Adrenal gland (tissue), 5 donors: ENCODE measurements at regions not wholly inside any gene's neighbourhood (a gene's known extent, or its start where the extent isn't known, plus 50 kb on each side); places are given as distances from the start of the nearest gene placed in this dataset.

Experiments
- POLR2A ChIP-seq, 2 donors: fragments of 450-650 bp; IDR thresholded peaks; one replicate each; pipeline ENCODE4 v1.6.1; 2017; ENCODE audit warnings: antibody characterized with exemption in 2 of 2, mild to moderate bottlenecking in 2 of 2, moderate library complexity in 1 of 2
- TF ChIP-seq, protein P1 (sequence below), 6 experiments: fragments of 450-650 bp in 4 of 6; fragments of 200-600 bp in 2 of 6; sonication (generic) in 1 of 6; IDR thresholded peaks; 1 replicate in 5 of 6; 2 replicates in 1 of 6; pipeline versions ENCODE4 v1.5.1 to v1.8.0; 2016 to 2021; ENCODE audit warnings: antibody characterized with exemption in 6 of 6, mild to moderate bottlenecking in 2 of 6, moderate library complexity in 1 of 6
- donor health status: DM: no; HTN: no; CAD: no.

DNA sequence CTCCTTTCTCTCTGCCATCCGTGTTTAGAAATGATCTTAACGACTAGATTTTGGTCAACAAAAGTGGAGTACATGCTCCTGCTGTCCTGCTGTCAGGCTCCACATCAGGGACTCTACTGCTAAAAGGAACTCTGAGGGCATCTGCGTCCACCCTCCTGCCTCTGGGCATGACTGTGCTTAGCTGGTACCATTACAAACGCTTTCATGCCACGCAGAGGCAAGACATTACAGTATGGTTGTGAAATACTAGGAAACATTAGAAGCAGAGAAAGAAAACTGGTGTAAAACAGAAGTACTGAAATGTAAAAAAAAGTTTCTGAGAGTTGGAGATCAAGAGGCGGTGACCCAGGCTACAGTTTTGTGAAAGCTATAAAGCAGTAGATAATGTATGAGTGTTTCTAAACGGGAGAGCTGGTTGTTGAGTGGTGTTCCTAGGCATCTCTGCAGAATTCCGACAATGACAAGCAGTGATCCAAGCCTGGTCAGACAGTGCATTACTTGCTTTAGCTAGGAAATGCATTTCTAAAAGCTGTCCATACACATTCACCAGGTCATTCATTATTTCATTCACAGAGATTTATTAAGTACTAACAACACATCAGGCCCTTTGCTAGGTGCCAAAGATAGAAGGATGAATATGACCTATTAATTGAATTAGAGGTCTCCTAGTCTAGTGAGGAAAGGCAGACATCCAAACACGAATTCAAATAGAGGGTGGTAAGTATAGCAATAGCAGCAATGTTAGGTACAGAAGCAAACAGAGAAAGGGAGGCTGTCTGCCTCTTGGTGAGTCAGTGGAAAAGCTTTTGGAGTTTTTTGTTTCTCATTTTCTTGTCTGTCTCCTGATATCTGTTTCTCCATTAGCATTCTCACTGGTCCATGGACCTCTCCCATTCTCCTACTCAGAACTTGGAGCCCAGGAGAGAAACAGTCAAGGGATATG lies 401.9 kb downstream of the LMO4 start:
- TF ChIP-seq, protein P1, sequence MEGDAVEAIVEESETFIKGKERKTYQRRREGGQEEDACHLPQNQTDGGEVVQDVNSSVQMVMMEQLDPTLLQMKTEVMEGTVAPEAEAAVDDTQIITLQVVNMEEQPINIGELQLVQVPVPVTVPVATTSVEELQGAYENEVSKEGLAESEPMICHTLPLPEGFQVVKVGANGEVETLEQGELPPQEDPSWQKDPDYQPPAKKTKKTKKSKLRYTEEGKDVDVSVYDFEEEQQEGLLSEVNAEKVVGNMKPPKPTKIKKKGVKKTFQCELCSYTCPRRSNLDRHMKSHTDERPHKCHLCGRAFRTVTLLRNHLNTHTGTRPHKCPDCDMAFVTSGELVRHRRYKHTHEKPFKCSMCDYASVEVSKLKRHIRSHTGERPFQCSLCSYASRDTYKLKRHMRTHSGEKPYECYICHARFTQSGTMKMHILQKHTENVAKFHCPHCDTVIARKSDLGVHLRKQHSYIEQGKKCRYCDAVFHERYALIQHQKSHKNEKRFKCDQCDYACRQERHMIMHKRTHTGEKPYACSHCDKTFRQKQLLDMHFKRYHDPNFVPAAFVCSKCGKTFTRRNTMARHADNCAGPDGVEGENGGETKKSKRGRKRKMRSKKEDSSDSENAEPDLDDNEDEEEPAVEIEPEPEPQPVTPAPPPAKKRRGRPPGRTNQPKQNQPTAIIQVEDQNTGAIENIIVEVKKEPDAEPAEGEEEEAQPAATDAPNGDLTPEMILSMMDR (IDR thresholded peaks at IDR 0.05), result no peak
- TF ChIP-seq POLR2A (IDR thresholded peaks at IDR 0.05), result no peak
